Progenitor cell of endocrine pancreas (in vitro differentiated cells): ENCODE measurements at regions not wholly inside any gene's neighbourhood (a gene's known extent, or its start where the extent isn't known, plus 50 kb on each side); places are given as distances from the start of the nearest gene placed in this dataset.
"Not testable (repeated sequence)": the region's sequence is repeated elsewhere in the genome, so short reads cannot be mapped to it uniquely, and the experiment has no call there.

Source experiments
- DNase-seq: peaks from one replicate; pipeline ENCODE4 v3.0.0; 2021; ENCODE audit warnings: low spot score; ENCODE audit not compliant: unreplicated experiment
- H3K27ac Mint-ChIP-seq: 2 replicates; pipeline ENCODE4 v1.8.0; 2021; ENCODE audit warnings: mild to moderate bottlenecking, moderate library complexity, mixed read lengths
- H3K27me3 Mint-ChIP-seq: 2 replicates; pipeline ENCODE4 v1.8.0; 2021; ENCODE audit warnings: mixed read lengths
- H3K36me3 Mint-ChIP-seq: 2 replicates; pipeline ENCODE4 v1.8.0; 2022; ENCODE audit warnings: mixed read lengths; ENCODE audit not compliant: insufficient read depth
- H3K4me1 Mint-ChIP-seq: 2 replicates; pipeline ENCODE4 v1.8.0; 2021; ENCODE audit warnings: low read depth, mixed read lengths
- H3K4me3 Mint-ChIP-seq: 2 replicates; pipeline ENCODE4 v1.8.0; 2021; ENCODE audit warnings: low read depth, mild to moderate bottlenecking, moderate library complexity, mixed read lengths
- H3K9me3 Mint-ChIP-seq: 2 replicates; pipeline ENCODE4 v1.8.0; 2021; ENCODE audit warnings: low read depth, mixed read lengths
- TF ChIP-seq, protein P1 (sequence below): fragments of 200-600 bp; sonication (generic); IDR thresholded peaks from one replicate; pipeline ENCODE4 v1.5.0; 2021; ENCODE audit warnings: antibody characterized with exemption, mild to moderate bottlenecking; ENCODE audit not compliant: unreplicated experiment

DNA sequence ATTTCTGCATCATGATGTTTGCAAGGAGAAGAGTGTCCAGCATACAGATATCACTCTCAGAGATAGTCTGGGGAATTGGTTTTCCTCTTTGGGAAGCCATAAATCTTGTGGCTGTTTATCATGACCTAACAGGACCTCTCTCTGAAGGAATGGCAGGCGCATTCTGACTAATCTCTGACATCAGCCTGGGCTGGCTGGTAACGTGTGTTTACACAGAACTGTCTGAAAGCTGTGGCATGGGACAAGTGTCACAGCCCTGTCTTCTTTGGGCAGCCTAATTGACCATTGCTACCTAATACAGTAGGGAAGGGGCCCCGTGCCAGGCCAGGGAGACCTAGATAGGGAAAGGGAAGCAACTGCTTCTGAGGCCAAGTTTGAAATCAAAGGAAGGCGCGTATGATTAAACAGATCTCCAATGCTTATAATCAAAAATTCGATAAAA is 73.9 kb upstream of the CABCOCO1 start:
- TF ChIP-seq, protein P1, sequence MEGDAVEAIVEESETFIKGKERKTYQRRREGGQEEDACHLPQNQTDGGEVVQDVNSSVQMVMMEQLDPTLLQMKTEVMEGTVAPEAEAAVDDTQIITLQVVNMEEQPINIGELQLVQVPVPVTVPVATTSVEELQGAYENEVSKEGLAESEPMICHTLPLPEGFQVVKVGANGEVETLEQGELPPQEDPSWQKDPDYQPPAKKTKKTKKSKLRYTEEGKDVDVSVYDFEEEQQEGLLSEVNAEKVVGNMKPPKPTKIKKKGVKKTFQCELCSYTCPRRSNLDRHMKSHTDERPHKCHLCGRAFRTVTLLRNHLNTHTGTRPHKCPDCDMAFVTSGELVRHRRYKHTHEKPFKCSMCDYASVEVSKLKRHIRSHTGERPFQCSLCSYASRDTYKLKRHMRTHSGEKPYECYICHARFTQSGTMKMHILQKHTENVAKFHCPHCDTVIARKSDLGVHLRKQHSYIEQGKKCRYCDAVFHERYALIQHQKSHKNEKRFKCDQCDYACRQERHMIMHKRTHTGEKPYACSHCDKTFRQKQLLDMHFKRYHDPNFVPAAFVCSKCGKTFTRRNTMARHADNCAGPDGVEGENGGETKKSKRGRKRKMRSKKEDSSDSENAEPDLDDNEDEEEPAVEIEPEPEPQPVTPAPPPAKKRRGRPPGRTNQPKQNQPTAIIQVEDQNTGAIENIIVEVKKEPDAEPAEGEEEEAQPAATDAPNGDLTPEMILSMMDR: no peak
- Mint-ChIP-seq H3K36me3 (no peaks in the 10 kb centered on the region), H3K27me3 (no peaks in the 10 kb centered on the region), H3K9me3 (no peaks in the 10 kb centered on the region), H3K27ac (no peak overlapping the region), H3K4me3 (no peak overlapping the region), H3K4me1 (peaks cover 2% of the 10 kb centered on the region)
- no peak for DNase-seq

DNA sequence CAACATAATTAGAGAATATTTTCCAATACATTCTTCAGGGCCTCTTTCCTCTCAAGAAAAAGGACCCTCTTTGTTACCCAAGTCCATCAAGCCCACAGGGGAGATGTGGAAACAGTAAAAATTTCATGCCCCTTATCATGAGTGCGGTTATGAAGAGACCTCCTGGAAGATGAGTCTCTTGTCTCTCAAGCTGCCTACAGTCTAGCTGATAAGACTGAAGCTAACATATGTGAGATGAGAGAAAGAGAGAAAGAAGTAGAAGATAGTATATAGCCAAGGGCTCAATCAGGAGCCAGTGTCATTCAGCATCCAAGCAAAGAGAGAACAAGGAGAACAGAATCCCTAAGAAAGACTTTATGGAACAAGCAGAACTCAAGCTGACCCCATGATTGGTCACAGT is 75.9 kb upstream of the CABCOCO1 start:
- H3K36me3 Mint-ChIP-seq: no peaks in the 10 kb centered on the region
- no peak for DNase-seq
- H3K9me3 Mint-ChIP-seq: no peaks in the 10 kb centered on the region
- no peaks in the 10 kb centered on the region for H3K27me3 Mint-ChIP-seq
- no peak overlapping the region for H3K27ac Mint-ChIP-seq
- no peak overlapping the region for H3K4me3 Mint-ChIP-seq
- TF ChIP-seq, protein P1: no peak
- peaks cover 2% of the 10 kb centered on the region for H3K4me1 Mint-ChIP-seq

DNA sequence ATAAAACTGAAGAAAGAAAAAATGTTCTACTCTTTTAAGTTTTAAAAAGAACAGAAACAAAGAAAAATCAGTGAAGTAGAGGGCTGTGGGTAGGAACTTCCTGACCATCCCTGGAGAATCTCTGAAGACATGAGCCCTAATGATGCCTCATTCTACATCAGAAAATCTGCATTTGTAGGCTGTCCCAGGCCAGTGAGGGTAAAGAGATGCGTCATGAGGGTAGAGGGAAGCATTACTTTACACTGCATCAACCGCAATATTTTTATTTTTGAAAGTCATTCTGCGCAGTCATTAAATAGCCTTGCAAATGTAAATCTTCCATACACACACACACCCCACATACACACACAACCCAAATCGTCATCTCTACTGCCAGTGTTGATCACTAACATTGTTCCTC is 82.1 kb upstream of the CABCOCO1 start:
- Mint-ChIP-seq H3K27me3 (no peaks in the 10 kb centered on the region), H3K4me3 (no peak overlapping the region), H3K27ac (no peak overlapping the region), H3K9me3 (no peaks in the 10 kb centered on the region), H3K4me1 (no peaks in the 10 kb centered on the region), H3K36me3 (no peaks in the 10 kb centered on the region)
- no peak for DNase-seq
- TF ChIP-seq, protein P1: no peak

DNA sequence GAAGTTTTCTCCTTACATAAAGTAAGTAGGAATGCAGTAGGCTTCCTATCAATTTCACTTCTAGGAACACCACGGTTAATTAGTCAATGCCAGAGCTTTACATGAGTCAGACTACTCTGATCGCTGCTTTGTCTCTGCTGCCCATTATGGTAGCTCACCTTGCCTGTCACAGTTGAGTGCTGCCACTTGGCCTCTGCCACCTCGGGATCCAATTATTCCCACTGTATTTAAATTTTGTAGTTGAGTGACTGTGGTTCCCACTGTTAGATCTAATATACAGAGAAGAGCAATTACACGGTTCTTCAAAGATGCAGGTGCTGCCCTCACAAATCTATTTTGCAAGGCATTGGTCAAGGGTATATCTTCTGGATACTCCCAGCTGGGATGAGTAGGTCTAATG is 92.5 kb upstream of the CABCOCO1 start:
- peaks cover 16% of the 10 kb centered on the region for H3K9me3 Mint-ChIP-seq
- H3K4me1 Mint-ChIP-seq, H3K4me3 Mint-ChIP-seq, H3K36me3 Mint-ChIP-seq, H3K27me3 Mint-ChIP-seq, DNase-seq, H3K27ac Mint-ChIP-seq: not testable (repeated sequence)

DNA sequence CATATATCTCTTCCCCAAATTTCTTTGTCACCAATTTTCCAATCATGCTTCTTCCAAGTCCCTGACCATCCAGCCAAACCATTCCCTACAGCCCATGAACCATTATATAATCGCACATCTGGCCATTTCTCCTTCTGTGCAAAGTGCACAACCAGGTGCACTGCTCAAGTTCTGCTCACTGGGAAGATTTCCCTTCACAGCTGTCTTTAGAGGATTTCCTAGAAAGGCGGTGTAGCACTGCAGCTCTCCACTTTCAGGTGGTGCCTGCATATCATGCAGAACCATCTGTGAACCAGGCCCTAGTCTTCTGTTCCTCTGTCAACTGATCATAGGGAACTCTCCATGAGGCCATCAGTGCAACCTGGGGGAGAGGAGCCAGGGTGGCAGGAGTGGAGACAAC is 95.0 kb upstream of the CABCOCO1 start:
- Mint-ChIP-seq H3K36me3 (no peaks in the 10 kb centered on the region), H3K4me3 (no peak overlapping the region), H3K4me1 (no peaks in the 10 kb centered on the region), H3K27ac (no peak overlapping the region), H3K9me3 (peaks cover 16% of the 10 kb centered on the region), H3K27me3 (no peaks in the 10 kb centered on the region)
- no peak for DNase-seq
- TF ChIP-seq, protein P1: no peak

DNA sequence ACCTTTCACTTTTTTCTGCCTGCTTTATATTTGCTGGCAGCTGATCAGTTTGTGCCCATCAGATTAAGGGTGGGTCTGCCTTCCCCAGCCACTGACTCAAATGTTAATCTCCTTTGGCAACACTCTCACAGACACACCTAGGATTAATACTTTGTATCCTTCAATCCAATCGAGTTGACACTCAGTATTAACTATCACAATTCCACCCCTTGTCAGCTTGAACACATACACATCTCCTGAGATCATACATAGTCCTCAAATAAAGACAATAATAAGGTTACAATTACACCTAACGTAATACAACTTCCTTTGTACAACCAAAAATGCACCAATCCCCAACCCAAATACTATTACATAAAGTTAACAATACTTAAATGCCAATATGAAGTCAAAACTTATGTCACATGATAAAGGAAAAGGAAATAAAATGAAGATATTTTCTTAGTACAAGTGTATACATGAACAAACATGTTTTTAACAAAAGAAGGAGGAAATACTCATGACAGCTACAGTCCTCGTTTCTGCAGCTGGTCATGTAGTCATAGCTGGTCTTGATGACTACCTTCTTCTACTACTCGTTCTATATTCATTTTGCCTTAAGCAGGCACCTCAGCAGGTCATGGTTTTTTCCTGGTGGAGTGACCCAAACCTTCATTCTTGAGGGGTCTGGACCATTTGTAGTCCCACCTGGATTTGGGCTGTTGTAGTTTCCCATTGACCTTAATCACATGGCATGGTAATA is 96.7 kb upstream of the CABCOCO1 start:
- TF ChIP-seq, protein P1: no peak
- Mint-ChIP-seq H3K27ac (no peak overlapping the region), H3K27me3 (no peaks in the 10 kb centered on the region)

More for the DNA sequence above, 96.7 kb upstream of the CABCOCO1 start:
- Mint-ChIP-seq H3K4me1 (no peaks in the 10 kb centered on the region), H3K4me3 (no peak overlapping the region), H3K36me3 (no peaks in the 10 kb centered on the region), H3K9me3 (peaks cover 13% of the 10 kb centered on the region)
- DNase-seq: no peak
